Left ventricle myocardium inferior (tissue), 1 donor: ENCODE measurements at regions not wholly inside any gene's neighbourhood (a gene's known extent, or its start where the extent isn't known, plus 50 kb on each side); places are given as distances from the start of the nearest gene placed in this dataset.

Experiments used
- DNase-seq: peaks from one replicate; pipeline ENCODE4 v3.0.0-alpha.2; 2020
- H3K27ac ChIP-seq: fragments of 200-600 bp; replicated peaks from 2 replicates; pipeline ENCODE4 v1.8.0; 2021
- H3K27me3 ChIP-seq: fragments of 200-600 bp; 2 replicates; pipeline ENCODE4 v1.8.0; 2021; ENCODE audit warnings: low read depth
- H3K36me3 ChIP-seq: fragments of 200-600 bp; 2 replicates; pipeline ENCODE4 v1.8.0; 2021
- H3K4me1 ChIP-seq: fragments of 200-600 bp; 2 replicates; pipeline ENCODE4 v1.8.0; 2021
- H3K4me3 ChIP-seq: fragments of 200-600 bp; 2 replicates; pipeline ENCODE4 v1.8.0; 2021; ENCODE audit warnings: mild to moderate bottlenecking, moderate library complexity
- H3K9me3 ChIP-seq: fragments of 200-600 bp; replicated peaks from 2 replicates; pipeline ENCODE4 v1.8.0; 2021
- intact Hi-C: fragments of 100-400 bp; cut with micrococcal nuclease; formaldehyde crosslinking; loops from one replicate; pipeline ENCODE4 v1.11.0; 2022
- TF ChIP-seq, protein P1 (sequence below): fragments of 200-600 bp; IDR thresholded peaks from 2 replicates; pipeline ENCODE4 v1.8.0; 2021; ENCODE audit warnings: antibody characterized with exemption, mild to moderate bottlenecking, borderline replicate concordance
- donor health status: DM: no; HTN: yes; CAD: no; lungs with severe emphysema.

DNA sequence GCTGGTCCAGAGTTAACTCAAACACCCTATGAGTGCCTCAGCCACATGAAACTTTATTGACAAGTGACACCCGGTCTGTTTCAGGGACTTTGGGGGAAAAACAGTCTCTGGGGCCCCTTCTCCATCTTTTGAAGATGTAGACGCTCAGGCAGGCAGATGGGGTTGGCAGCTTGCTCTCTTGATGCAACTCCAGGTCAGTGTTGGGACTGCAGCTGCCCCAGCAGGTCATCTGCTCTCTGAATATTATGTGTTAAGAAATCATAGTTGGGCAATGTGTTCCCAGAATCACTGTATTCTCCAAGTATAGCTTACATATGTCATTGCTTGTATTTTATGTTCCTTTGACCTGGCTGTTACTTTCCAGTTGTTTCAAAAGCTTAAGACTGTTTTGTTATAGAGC, 544.9 kb upstream of the MGMT start:
- peak overlapping the region; percentile 35 for H3K27ac ChIP-seq
- peaks cover 7% of the 10 kb centered on the region for H3K4me1 ChIP-seq
- no peaks in the 10 kb centered on the region for H3K36me3 ChIP-seq
- no peak overlapping the region for H3K4me3 ChIP-seq
- H3K9me3 ChIP-seq = no peaks in the 10 kb centered on the region
- intact Hi-C loops = loop anchor here (10.0 kb wide), 1 partner anchor 103 kb away; no protein-coding TSS in a partner anchor
- TF ChIP-seq, protein P1, sequence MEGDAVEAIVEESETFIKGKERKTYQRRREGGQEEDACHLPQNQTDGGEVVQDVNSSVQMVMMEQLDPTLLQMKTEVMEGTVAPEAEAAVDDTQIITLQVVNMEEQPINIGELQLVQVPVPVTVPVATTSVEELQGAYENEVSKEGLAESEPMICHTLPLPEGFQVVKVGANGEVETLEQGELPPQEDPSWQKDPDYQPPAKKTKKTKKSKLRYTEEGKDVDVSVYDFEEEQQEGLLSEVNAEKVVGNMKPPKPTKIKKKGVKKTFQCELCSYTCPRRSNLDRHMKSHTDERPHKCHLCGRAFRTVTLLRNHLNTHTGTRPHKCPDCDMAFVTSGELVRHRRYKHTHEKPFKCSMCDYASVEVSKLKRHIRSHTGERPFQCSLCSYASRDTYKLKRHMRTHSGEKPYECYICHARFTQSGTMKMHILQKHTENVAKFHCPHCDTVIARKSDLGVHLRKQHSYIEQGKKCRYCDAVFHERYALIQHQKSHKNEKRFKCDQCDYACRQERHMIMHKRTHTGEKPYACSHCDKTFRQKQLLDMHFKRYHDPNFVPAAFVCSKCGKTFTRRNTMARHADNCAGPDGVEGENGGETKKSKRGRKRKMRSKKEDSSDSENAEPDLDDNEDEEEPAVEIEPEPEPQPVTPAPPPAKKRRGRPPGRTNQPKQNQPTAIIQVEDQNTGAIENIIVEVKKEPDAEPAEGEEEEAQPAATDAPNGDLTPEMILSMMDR = no peak
- no peak for DNase-seq
- H3K27me3 ChIP-seq = peaks cover 75% of the 10 kb centered on the region

DNA sequence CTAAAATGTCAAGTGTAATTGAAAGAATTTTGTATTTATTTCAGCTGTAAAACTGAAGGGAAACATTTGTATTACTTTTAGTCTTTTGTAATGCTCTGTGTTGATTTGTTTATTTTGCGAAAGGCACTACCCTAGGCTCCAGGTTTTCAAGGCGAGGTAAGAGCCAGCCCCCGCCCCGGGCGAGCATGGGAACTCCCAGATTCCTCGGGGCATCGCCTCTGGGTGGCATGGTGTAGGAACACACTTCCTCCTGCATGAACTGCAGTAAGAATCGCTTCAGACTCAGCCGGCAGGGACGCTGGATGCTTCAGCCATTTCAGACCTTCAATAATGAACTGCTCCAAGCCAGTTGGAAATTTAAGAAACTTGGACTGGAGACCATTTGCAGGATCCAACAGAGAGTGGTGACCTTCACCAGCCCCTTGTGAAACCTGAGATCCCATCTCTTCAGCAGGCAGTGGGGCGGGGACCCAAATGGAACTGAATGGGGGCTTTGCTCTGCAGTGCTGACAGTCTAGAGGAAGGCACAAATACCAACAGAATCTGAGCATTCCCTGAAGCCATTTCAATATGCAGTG, 544.3 kb upstream of the MGMT start:
- Histone ChIP-seq H3K9me3 (no peaks in the 10 kb centered on the region), H3K27ac (peak overlapping the region; percentile 35), H3K36me3 (no peaks in the 10 kb centered on the region), H3K27me3 (peaks cover 75% of the 10 kb centered on the region), H3K4me1 (peaks cover 11% of the 10 kb centered on the region), H3K4me3 (no peak overlapping the region)
- no peak for DNase-seq
- intact Hi-C loops = loop anchor here (10.0 kb wide), 1 partner anchor 102 kb away; no protein-coding TSS in a partner anchor
- TF ChIP-seq, protein P1 = no peak

DNA sequence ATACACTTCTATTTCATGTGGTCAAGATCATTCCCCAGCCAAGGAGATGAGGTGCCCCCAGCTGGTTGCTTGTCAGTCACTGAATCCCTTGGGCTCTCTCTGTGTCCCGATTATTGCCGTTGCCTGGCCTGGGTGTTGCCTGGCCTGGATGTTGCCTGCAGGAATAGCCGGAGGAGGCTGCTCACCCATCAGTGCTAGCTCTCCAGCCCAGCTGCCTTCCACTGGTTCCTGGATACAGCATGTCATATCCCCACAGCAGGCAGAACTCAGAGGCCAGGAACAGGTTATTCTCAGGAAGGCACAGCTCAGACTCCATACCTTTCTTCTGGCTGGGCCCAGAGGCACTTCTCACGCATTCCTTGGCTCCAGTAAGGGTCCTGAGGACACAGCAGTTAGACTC, 542.1 kb upstream of the MGMT start:
- H3K36me3 ChIP-seq = no peaks in the 10 kb centered on the region
- peaks cover 11% of the 10 kb centered on the region for H3K4me1 ChIP-seq
- intact Hi-C loops = loop anchor here (10.0 kb wide), 1 partner anchor 100 kb away; no protein-coding TSS in a partner anchor
- H3K27ac ChIP-seq = no peak overlapping the region
- H3K9me3 ChIP-seq = no peaks in the 10 kb centered on the region
- no peak for DNase-seq
- H3K27me3 ChIP-seq = peaks cover 68% of the 10 kb centered on the region
- H3K4me3 ChIP-seq = no peak overlapping the region
- TF ChIP-seq, protein P1 = no peak

DNA sequence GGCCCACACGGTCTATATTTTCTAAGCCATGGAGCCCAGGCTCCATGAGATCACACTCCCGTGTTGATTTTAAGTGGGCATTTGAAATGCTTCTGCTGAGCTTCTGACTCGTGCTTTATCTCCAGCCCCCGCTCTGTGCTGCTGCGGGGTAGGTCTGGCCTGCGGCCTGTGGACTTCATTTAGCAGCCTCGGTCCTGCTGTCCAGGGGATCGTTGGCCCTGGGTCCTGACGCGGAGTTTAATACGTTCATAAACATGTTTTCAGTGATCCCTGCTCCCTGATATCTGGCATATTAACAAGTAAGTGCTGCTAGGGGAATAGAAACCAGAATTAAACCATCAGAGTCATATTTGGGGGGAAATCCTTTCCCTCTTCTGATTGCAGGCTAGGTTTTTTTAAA, 540.3 kb upstream of the MGMT start:
- peak overlapping the region; percentile 79 for H3K27ac ChIP-seq

DNA sequence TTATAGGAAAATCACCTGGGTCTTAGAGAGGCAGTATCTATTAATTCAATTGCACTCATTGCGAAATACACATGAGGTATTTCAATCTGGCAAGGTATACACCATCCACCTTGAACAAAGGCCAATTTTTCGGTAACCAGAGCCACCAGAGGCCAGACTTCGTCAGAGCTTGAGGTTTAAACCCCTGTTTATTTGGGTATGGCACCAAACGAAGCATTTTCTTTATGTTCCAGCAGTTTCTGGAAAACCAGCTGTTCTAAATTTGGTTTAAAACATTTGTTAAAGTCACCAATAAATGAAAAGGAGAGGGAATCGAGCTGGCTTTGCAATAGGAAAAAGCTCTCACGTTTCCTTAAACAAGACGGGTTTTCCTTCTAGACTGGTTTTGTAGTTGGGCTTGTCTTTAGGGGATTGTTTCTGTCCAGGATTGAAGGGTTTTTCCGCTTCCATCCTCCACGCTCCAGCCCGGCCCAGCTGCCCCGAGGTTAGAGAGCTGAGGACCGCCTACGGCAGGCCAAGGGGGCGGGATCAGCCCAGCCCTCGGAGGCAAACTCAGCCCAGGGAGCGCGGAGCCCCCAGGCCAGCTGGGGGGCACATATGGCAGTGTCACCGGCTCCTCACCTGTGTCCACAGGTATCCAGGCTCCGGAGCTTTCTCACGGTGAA, 539.4 kb upstream of the MGMT start:
- DNase-seq = peak; percentile 75
- H3K27ac ChIP-seq = peak overlapping the region; percentile 79

More for the DNA sequence above, 540.3 kb upstream of the MGMT start:
- Histone ChIP-seq H3K4me1 (peaks cover 16% of the 10 kb centered on the region), H3K27me3 (peaks cover 68% of the 10 kb centered on the region), H3K9me3 (no peaks in the 10 kb centered on the region), H3K4me3 (no peak overlapping the region), H3K36me3 (no peaks in the 10 kb centered on the region)
- intact Hi-C loops = loop anchor here (10.0 kb wide), 1 partner anchor 98 kb away; no protein-coding TSS in a partner anchor
- TF ChIP-seq, protein P1 = no peak
- peak; percentile 60 for DNase-seq

More for the DNA sequence above, 539.4 kb upstream of the MGMT start:
- TF ChIP-seq, protein P1 = no peak
- Histone ChIP-seq H3K4me3 (peak overlapping the region; percentile 9), H3K9me3 (no peaks in the 10 kb centered on the region), H3K36me3 (no peaks in the 10 kb centered on the region), H3K4me1 (peaks cover 16% of the 10 kb centered on the region), H3K27me3 (peaks cover 67% of the 10 kb centered on the region)
- intact Hi-C loops = loop anchor here (10.0 kb wide), 1 partner anchor 97 kb away; no protein-coding TSS in a partner anchor
